ENCODE measurements at regions not wholly inside any gene's neighbourhood (a gene's known extent, or its start where the extent isn't known, plus 50 kb on each side); places are given as distances from the start of the nearest gene placed in this dataset.

DNA sequence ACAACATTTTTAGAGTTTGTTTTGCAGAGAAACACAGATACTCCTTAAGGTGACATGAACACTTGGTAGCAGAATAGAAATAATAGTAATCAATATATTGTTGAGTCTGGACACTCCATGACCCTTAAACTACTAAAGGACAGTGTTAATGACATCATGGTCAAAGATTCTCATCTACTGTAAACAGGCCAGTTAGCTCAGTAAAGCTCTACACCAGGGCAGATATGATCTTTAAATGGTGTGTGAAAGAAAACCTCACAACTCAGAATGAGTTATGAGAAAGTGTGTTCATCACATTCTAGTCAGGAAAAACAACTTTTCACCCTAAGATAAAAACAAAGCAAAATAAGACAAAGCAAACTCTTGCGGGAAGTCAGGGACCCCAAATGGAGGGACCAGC, 58.1 kb upstream of the ADAMTS5 start:
- no peak overlapping the region for H3K27ac Mint-ChIP-seq

DNA sequence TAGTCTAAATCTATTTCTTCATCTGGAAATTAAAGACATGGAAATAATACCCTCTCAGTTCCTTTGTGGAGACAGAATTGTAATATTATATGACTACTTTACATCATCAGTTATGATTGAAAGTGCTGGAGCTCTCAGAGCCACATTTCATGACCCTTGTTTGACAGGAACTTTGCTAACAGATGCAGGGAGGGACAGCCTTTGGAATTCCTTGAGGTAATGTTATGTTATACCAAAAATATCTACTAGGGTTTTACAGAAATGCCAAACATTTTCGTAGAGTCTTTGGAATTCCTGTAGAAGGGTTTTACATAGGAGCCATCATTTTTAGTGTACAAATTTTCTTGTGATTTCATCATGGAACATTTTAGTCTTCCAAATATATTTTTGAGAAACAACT, 57.4 kb upstream of the ADAMTS5 start:
- Mint-ChIP-seq H3K4me3 (no peak overlapping the region), H3K4me1 (no peaks in the 10 kb centered on the region), H3K36me3 (ENCODE audit: low read depth) (no peaks in the 10 kb centered on the region), H3K27me3 (ENCODE audit: low read depth, poor library complexity) (peaks cover 3% of the 10 kb centered on the region), H3K27ac (no peak overlapping the region), H3K9me3 (no peaks in the 10 kb centered on the region)
- TF ChIP-seq, protein P1, sequence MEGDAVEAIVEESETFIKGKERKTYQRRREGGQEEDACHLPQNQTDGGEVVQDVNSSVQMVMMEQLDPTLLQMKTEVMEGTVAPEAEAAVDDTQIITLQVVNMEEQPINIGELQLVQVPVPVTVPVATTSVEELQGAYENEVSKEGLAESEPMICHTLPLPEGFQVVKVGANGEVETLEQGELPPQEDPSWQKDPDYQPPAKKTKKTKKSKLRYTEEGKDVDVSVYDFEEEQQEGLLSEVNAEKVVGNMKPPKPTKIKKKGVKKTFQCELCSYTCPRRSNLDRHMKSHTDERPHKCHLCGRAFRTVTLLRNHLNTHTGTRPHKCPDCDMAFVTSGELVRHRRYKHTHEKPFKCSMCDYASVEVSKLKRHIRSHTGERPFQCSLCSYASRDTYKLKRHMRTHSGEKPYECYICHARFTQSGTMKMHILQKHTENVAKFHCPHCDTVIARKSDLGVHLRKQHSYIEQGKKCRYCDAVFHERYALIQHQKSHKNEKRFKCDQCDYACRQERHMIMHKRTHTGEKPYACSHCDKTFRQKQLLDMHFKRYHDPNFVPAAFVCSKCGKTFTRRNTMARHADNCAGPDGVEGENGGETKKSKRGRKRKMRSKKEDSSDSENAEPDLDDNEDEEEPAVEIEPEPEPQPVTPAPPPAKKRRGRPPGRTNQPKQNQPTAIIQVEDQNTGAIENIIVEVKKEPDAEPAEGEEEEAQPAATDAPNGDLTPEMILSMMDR (IDR thresholded peaks at IDR 0.05): no peak
- DNase-seq: no peak

More for the DNA sequence above, 58.1 kb upstream of the ADAMTS5 start:
- H3K27me3 Mint-ChIP-seq (ENCODE audit: low read depth, poor library complexity): peaks cover 3% of the 10 kb centered on the region
- H3K36me3 Mint-ChIP-seq (ENCODE audit: low read depth): no peaks in the 10 kb centered on the region
- H3K9me3 Mint-ChIP-seq: no peaks in the 10 kb centered on the region
- H3K4me3 Mint-ChIP-seq: no peak overlapping the region
- no peaks in the 10 kb centered on the region for H3K4me1 Mint-ChIP-seq
- TF ChIP-seq, protein P1 (IDR thresholded peaks at IDR 0.05): no peak
- DNase-seq: no peak

DNA sequence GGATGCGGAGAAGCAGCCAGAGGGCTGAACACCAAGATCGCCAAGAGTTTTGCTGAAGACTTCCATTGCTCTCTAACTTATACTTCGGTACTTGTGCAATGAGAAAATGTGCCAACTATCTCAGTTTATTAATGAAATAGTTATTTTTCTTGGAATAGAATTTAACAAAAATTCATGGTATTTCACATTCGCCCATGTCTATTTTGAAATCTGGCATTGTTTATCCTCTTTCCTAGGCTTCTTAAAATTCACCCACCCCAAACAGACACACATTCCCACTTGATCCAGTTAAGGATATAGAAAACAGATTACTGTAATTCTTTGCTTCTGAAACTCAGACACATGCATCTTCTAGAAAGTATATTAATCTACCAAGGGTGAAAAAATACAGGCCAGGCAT, 56.3 kb upstream of the ADAMTS5 start:
- Mint-ChIP-seq H3K9me3 (no peaks in the 10 kb centered on the region), H3K4me1 (no peaks in the 10 kb centered on the region), H3K4me3 (no peak overlapping the region), H3K36me3 (ENCODE audit: low read depth) (no peaks in the 10 kb centered on the region), H3K27me3 (ENCODE audit: low read depth, poor library complexity) (peaks cover 3% of the 10 kb centered on the region), H3K27ac (no peak overlapping the region)
- DNase-seq: no peak
- TF ChIP-seq, protein P1 (IDR thresholded peaks at IDR 0.05): no peak

DNA sequence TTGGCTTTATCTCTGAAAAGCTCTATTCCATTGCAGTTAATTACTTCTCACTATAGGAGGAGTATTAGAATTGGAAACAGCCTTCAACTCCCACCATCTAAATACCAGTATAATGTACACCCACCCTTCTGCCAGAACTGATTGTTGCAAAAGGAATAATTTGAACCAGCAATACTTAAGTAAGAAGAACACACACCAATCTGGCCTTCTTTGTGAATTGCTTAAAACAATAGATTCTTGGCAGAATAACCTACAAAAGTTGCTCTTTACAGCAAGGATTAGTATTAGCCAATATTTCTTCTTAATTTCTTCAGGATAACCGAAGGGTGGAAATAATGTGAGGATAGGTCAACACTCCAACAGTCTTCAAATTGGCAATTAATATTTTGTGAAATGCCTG, 54.9 kb upstream of the ADAMTS5 start:
- no peaks in the 10 kb centered on the region for H3K4me1 Mint-ChIP-seq
- no peaks in the 10 kb centered on the region for H3K36me3 Mint-ChIP-seq (ENCODE audit: low read depth)
- H3K27me3 Mint-ChIP-seq (ENCODE audit: low read depth, poor library complexity): peaks cover 6% of the 10 kb centered on the region
- H3K27ac Mint-ChIP-seq: no peak overlapping the region
- TF ChIP-seq, protein P1 (IDR thresholded peaks at IDR 0.05): no peak
- no peak overlapping the region for H3K4me3 Mint-ChIP-seq
- no peak for DNase-seq
- H3K9me3 Mint-ChIP-seq: no peaks in the 10 kb centered on the region

DNA sequence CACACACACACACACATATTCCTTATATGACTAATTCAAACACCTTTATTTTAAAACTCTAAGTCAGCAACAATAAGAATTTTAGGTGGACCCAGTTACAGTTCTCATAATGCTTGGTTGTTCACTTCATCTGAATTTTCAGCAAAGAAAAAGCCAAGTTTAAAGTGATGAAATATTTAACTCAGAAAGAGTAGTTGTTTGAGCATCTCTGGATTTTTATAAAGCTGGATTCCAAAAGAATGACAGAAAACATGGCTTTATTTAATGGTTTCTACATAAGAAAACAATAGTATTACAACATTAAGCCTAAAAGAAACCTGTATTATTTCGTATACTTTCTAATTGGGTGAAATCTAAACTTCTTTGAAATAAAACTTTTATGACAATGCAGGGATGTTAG, 54.2 kb upstream of the ADAMTS5 start:
- peaks cover 6% of the 10 kb centered on the region for H3K27me3 Mint-ChIP-seq (ENCODE audit: low read depth, poor library complexity)
- no peak overlapping the region for H3K27ac Mint-ChIP-seq
- H3K4me1 Mint-ChIP-seq: no peaks in the 10 kb centered on the region
- TF ChIP-seq, protein P1 (IDR thresholded peaks at IDR 0.05): no peak
- no peak for DNase-seq
- no peaks in the 10 kb centered on the region for H3K9me3 Mint-ChIP-seq
- H3K4me3 Mint-ChIP-seq: no peak overlapping the region
- H3K36me3 Mint-ChIP-seq (ENCODE audit: low read depth): no peaks in the 10 kb centered on the region

DNA sequence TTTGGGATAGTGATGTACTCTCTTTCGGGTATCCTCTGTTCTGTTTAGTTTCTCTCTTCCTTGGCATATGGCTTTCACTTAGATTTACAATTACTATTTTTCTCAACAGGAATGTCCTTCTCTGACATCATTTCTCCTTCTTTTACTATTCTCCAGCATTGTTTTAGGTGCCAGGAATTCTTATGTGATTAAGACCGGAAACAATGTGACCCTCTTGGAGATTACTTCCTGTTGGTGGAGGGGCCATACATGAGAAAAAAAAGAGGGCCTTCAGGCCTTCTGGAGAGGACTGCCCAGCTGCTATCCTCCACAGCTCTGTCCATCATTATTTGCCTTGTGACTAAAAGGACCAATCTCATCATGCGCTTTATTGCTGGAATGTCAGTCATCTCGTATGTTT, 50.4 kb upstream of the ADAMTS5 start:
- H3K27ac Mint-ChIP-seq: no peak overlapping the region
- no peaks in the 10 kb centered on the region for H3K9me3 Mint-ChIP-seq
- no peaks in the 10 kb centered on the region for H3K36me3 Mint-ChIP-seq (ENCODE audit: low read depth)
- TF ChIP-seq, protein P1 (IDR thresholded peaks at IDR 0.05): no peak
- peaks cover 4% of the 10 kb centered on the region for H3K27me3 Mint-ChIP-seq (ENCODE audit: low read depth, poor library complexity)
- no peaks in the 10 kb centered on the region for H3K4me1 Mint-ChIP-seq
- H3K4me3 Mint-ChIP-seq: no peak overlapping the region
- DNase-seq: no peak

Data from nephron progenitor cell (in vitro differentiated cells).